ENCODE measurements at regions not wholly inside any gene's neighbourhood (a gene's known extent, or its start where the extent isn't known, plus 50 kb on each side); places are given as distances from the start of the nearest gene placed in this dataset.

DNA sequence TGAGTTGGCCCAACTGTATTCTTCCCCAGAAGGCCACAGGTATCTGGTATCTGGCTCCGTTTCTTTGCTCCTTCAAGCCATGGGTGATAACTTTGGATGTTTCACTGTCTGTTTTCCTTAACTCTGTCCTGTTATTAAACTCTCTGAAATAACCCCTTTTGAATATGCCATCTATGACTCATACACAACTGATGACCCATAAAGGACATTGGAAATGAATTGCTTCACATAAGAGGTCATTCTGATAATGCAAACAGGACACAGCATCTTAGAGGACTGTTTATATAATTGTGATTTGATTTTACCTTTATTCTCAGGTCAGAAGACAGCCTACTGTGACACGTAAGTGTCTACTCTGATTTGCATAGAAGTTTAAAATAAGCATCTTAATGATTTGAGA, 227.7 kb downstream of the VEGFC start:
- TF ChIP-seq, protein P1, sequence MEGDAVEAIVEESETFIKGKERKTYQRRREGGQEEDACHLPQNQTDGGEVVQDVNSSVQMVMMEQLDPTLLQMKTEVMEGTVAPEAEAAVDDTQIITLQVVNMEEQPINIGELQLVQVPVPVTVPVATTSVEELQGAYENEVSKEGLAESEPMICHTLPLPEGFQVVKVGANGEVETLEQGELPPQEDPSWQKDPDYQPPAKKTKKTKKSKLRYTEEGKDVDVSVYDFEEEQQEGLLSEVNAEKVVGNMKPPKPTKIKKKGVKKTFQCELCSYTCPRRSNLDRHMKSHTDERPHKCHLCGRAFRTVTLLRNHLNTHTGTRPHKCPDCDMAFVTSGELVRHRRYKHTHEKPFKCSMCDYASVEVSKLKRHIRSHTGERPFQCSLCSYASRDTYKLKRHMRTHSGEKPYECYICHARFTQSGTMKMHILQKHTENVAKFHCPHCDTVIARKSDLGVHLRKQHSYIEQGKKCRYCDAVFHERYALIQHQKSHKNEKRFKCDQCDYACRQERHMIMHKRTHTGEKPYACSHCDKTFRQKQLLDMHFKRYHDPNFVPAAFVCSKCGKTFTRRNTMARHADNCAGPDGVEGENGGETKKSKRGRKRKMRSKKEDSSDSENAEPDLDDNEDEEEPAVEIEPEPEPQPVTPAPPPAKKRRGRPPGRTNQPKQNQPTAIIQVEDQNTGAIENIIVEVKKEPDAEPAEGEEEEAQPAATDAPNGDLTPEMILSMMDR (IDR thresholded peaks at IDR 0.05; ENCODE audit: borderline replicate concordance, extremely low read depth, low read length, poor library complexity, severe bottlenecking) = no peak
- TF ChIP-seq EZH2 (IDR thresholded peaks at IDR 0.05; ENCODE audit: borderline replicate concordance, low read depth, low read length, severe bottlenecking) = no peak

All from DND-41 (cell line).